Endothelial cell (in vitro differentiated cells): ENCODE measurements at regions not wholly inside any gene's neighbourhood (a gene's known extent, or its start where the extent isn't known, plus 50 kb on each side); places are given as distances from the start of the nearest gene placed in this dataset.

Experiments
- DNase-seq: peaks from one replicate; pipeline ENCODE4 v3.0.0; 2021; ENCODE audit warnings: low spot score
- H3K27ac Mint-ChIP-seq: one replicate; pipeline ENCODE4 v1.8.0; 2021; ENCODE audit warnings: mixed read lengths, inconsistent platforms; ENCODE audit not compliant: unreplicated experiment
- H3K27me3 Mint-ChIP-seq: one replicate; pipeline ENCODE4 v1.8.0; 2021; ENCODE audit warnings: mild to moderate bottlenecking, moderate library complexity, mixed read lengths, inconsistent platforms; ENCODE audit not compliant: unreplicated experiment
- H3K36me3 Mint-ChIP-seq: one replicate; pipeline ENCODE4 v1.8.0; 2021; ENCODE audit warnings: mild to moderate bottlenecking, low read depth, mixed read lengths, inconsistent platforms; ENCODE audit not compliant: unreplicated experiment
- H3K4me1 Mint-ChIP-seq: one replicate; pipeline ENCODE4 v1.8.0; 2021; ENCODE audit warnings: mild to moderate bottlenecking, mixed read lengths, inconsistent platforms; ENCODE audit not compliant: unreplicated experiment
- H3K4me3 Mint-ChIP-seq: one replicate; pipeline ENCODE4 v1.8.0; 2021; ENCODE audit warnings: mild to moderate bottlenecking, mixed read lengths, inconsistent platforms; ENCODE audit not compliant: unreplicated experiment
- H3K9me3 Mint-ChIP-seq: one replicate; pipeline ENCODE4 v1.8.0; 2021; ENCODE audit warnings: mixed read lengths, inconsistent platforms; ENCODE audit not compliant: unreplicated experiment
- TF ChIP-seq, protein P1 (sequence below): fragments of 200-600 bp; sonication (generic); IDR thresholded peaks from one replicate; pipeline ENCODE4 v1.5.0; 2021; ENCODE audit warnings: antibody characterized with exemption; ENCODE audit not compliant: unreplicated experiment

DNA sequence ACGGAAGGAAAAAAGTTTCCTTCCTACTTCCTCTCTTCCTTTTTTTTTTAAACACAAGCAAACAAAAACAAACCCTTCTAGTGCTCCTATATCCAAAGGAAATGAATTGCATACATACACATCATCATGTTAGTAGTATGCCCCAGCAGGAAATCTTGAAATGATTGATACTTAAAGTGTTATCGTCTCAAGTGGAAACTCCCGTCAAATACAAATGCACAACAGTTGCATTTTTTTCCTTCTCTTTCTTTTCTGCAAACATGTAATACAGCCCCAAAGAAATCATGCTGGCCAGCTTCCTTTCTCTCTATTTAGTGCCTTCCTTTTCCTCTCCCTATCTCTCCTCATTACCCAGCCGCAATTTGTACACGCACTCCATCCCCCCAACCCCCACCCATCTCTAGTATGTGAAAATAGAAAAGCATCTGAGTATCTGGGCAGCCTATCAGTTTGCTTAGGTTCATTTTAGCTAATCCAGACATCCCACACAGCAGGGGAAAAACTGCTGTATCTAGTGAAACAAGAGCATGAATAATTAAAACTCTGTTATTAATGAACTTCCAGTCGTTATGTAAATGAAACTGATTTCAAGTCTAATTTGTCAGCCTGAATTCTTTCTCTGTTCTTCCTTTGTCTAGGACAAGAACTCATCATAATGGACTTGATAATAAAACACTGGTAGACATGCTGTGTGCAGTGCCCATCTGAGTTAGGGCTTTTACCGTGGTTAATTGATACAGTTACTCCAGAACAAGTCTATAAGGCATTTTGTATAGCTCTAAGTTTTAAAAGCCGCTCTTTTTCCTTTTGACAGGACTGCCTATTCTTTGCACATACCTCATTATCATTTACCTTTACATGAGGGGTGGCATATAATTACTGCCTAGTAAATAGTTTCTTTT is 336.5 kb upstream of the ADGRL2 start:
- peak overlapping the region; percentile 29 for H3K4me3 Mint-ChIP-seq
- DNase-seq, result peak; percentile 5
- no peaks in the 10 kb centered on the region for H3K9me3 Mint-ChIP-seq
- peaks cover 1% of the 10 kb centered on the region for H3K27me3 Mint-ChIP-seq
- TF ChIP-seq, protein P1, sequence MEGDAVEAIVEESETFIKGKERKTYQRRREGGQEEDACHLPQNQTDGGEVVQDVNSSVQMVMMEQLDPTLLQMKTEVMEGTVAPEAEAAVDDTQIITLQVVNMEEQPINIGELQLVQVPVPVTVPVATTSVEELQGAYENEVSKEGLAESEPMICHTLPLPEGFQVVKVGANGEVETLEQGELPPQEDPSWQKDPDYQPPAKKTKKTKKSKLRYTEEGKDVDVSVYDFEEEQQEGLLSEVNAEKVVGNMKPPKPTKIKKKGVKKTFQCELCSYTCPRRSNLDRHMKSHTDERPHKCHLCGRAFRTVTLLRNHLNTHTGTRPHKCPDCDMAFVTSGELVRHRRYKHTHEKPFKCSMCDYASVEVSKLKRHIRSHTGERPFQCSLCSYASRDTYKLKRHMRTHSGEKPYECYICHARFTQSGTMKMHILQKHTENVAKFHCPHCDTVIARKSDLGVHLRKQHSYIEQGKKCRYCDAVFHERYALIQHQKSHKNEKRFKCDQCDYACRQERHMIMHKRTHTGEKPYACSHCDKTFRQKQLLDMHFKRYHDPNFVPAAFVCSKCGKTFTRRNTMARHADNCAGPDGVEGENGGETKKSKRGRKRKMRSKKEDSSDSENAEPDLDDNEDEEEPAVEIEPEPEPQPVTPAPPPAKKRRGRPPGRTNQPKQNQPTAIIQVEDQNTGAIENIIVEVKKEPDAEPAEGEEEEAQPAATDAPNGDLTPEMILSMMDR, result no peak
- no peaks in the 10 kb centered on the region for H3K36me3 Mint-ChIP-seq
- peaks cover 38% of the 10 kb centered on the region for H3K4me1 Mint-ChIP-seq
- peak overlapping the region; percentile 33 for H3K27ac Mint-ChIP-seq

DNA sequence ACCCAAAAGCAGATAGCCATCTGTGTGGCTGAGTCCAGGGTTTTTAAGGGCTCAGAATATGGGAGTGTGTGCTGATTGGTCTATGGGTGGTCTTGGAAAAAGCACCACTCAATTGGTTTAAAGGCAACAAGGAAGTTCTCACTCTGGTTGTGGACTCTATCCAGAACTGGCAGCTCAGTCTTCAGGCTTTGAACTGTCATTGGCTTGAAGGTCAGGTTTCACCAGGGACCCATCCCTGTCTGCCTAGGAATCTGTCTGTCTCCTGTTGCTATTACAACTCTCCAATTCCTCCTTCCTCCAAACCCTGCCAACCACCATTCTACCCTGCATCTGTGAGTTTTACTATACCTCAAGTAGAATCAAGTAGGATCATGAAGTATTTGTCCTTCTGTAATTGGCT is 341.7 kb upstream of the ADGRL2 start:
- Mint-ChIP-seq H3K27me3 (peaks cover under 1% of the 10 kb centered on the region), H3K4me3 (no peak overlapping the region), H3K27ac (no peak overlapping the region), H3K36me3 (no peaks in the 10 kb centered on the region), H3K4me1 (peaks cover 20% of the 10 kb centered on the region), H3K9me3 (no peaks in the 10 kb centered on the region)
- DNase-seq, result no peak
- TF ChIP-seq, protein P1, result no peak

DNA sequence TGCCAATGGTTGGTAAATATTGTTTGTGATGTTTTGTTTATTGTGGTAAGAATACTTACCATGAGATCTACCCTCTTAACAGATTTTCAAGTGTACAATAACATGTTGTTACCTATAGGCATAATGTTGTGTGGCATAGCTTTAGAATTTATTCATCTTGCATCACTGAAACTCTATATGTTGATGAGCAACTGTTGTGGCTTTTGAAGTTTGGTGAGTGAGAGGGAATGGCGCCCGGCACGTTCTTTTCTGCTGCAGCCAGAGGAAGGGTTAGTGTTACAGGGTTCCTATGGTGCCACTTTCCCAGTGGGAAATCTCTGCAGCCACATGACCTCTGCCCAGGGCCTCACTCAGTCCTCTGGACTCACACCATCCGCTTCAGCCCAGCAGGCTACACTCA is 342.5 kb upstream of the ADGRL2 start:
- Mint-ChIP-seq H3K27me3 (no peaks in the 10 kb centered on the region), H3K4me1 (peaks cover 13% of the 10 kb centered on the region), H3K4me3 (no peak overlapping the region), H3K9me3 (no peaks in the 10 kb centered on the region), H3K36me3 (no peaks in the 10 kb centered on the region), H3K27ac (no peak overlapping the region)
- DNase-seq, result no peak
- TF ChIP-seq, protein P1, result no peak

DNA sequence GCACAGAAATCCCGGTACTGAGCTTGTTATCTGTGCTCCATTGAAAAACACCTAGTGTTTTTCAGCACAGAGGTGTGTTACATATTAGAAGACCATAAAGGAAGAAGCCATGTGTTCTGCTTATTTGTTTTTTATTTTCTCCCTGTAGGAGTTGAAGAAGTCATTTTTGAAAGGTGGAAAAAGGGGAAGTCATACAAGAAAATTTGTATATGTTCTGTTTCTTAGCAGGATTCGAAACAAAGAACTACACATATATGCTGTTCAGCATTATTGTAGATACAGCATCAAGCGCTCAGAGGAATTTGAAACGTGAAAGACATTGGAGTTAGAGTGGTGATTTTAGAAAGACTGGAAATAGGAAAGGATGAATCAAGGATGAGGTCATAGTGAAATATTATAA is 345.3 kb upstream of the ADGRL2 start:
- H3K36me3 Mint-ChIP-seq, result no peaks in the 10 kb centered on the region

DNA sequence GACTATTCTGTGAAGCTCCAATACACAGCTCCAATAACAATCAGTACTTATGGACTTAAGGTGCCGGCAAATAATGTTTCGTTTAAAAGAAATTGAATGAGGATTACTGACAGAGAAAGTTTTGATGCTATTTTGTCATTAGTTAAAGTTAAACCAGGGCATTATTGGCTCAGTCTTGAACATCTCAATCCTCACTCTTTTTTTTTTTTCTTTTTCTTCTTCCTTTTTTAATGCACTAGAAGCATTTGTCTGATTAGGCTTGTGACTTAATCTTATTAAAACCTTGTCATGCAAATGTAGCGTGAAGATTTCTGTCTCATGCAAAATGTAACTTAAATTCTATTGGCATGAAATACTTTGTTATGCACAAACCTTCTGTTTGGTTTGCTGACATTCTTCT is 346.8 kb upstream of the ADGRL2 start:
- H3K27ac Mint-ChIP-seq, result no peak overlapping the region

More for the DNA sequence above, 345.3 kb upstream of the ADGRL2 start:
- Mint-ChIP-seq H3K4me1 (peaks cover under 1% of the 10 kb centered on the region), H3K27ac (no peak overlapping the region), H3K4me3 (no peak overlapping the region), H3K9me3 (no peaks in the 10 kb centered on the region), H3K27me3 (no peaks in the 10 kb centered on the region)
- TF ChIP-seq, protein P1, result no peak
- DNase-seq, result no peak

More for the DNA sequence above, 346.8 kb upstream of the ADGRL2 start:
- Mint-ChIP-seq H3K4me3 (no peak overlapping the region), H3K4me1 (no peaks in the 10 kb centered on the region), H3K9me3 (no peaks in the 10 kb centered on the region), H3K36me3 (no peaks in the 10 kb centered on the region), H3K27me3 (no peaks in the 10 kb centered on the region)
- no peak for DNase-seq
- TF ChIP-seq, protein P1, result no peak
